GM19455 (cell line): ENCODE measurements at regions not wholly inside any gene's neighbourhood (a gene's known extent, or its start where the extent isn't known, plus 50 kb on each side); places are given as distances from the start of the nearest gene placed in this dataset.
"Not testable (repeated sequence)": the region's sequence is repeated elsewhere in the genome, so short reads cannot be mapped to it uniquely, and the experiment has no call there.

Experiments
- ATAC-seq: cut with Tn5 transposase; IDR thresholded peaks from one replicate; pipeline ENCODE4 v1.9.1; 2021; ENCODE audit not compliant: unreplicated experiment

DNA sequence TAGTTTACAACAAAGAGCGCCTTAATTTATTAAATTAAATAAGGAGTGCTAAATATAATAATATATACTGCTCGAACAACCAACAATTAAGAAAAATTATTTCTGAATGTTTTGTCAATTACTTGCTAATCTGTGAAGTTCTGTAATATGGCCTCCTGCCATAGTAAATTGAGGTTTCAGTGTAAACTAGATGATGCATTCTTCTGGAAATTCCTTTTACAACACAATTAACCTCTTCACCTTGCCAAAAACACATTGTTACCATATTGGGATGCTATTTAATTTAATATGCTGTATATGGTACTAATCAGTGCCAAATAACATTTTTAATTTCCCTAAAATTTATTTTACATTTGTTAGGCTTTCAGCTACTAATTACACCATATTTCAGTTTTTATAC lies 808.4 kb upstream of the CITED2 start:
- ATAC-seq: no peak

DNA sequence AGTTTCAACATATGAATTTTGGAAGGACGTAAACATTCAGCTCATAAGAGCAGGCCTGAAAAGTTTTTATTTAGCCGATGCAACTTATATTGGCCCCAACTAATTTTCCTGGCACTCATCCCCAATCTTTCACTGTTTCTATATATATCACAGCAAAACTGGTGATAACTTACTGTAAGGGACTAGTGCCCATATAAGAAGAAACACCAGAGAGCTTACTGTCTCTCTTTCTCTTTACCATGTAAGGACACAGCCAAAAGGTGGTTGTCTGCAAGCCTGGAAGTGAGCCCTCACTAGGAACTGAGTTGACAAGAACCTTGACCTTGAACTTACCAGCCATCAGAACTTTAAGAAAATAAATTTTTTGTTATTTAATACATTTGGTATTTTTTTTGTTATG lies 807.4 kb upstream of the CITED2 start:
- no peak for ATAC-seq

DNA sequence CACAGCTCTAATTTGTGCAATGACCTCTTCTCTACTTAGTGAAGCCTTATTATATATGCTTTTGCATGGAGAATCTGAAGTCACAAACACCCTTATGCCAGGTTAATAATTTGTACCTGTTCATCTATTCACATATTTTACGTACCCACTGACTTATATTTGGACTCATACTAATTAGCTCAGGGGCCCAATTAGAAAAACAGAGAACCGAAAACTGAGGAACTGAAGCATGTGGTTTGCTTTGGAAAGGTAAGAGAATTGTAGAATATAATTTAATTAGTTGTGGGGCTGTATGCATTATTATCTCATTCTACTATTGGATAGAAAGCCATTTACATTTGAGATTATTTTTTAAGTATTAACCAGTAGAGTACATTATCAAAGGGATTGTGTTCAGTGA lies 805.9 kb upstream of the CITED2 start:
- no peak for ATAC-seq

- ATAC-seq: no peak
These were observed 804.5 kb upstream of the CITED2 start for GRCh38 chr6:140178935-140179334.

GRCh38 chr6:140178520-140178919 lies 804.1 kb upstream of the CITED2 start:
- ATAC-seq: no peak

DNA sequence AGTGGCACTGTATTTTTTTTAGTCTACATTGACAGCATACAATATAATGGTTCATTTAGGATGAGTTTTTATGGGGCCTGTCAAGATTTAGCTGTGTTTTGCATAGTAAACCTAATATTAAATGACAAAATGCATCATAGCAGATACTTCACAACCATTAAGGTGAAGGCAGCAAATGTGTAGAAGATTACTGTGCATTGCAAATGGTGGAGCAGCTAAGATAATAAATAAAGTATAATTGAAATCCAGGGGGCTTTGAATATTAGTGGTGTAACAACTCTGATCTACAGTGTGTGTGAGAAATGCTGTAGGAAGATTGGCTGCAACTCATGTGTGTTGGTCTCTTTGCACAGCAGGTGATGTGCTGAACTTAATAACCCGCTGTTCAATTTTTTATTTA lies 801.9 kb upstream of the CITED2 start:
- ATAC-seq: no peak

GRCh38 chr6:140175486-140175885 lies 801.0 kb upstream of the CITED2 start:
- no peak for ATAC-seq

DNA sequence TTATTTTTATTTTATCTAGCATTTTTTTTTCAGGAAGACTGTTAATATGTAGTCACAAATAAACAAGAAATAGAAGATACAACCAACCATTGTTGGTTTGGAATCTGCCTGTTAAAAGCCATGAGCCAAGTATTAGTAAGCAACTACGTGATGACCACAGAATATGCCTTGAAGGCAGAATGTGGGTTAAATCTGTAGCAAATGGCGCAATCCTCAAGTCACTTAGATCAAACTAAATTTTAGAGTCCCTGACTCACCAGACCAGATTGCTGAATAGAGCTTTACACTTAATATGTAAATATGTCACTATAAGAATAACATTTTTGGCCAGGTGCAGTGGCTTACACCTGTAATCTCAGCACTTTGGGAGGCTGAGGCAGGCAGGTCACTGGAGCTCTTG lies 800.1 kb upstream of the CITED2 start:
- no peak for ATAC-seq

- no peak for ATAC-seq
These were observed 793.9 kb upstream of the CITED2 start for GRCh38 chr6:140168365-140168764.

GRCh38 chr6:140160909-140161308 lies 786.5 kb upstream of the CITED2 start:
- ATAC-seq: no peak

- no peak for ATAC-seq
These were observed 786.0 kb upstream of the CITED2 start for GRCh38 chr6:140160494-140160893.

DNA sequence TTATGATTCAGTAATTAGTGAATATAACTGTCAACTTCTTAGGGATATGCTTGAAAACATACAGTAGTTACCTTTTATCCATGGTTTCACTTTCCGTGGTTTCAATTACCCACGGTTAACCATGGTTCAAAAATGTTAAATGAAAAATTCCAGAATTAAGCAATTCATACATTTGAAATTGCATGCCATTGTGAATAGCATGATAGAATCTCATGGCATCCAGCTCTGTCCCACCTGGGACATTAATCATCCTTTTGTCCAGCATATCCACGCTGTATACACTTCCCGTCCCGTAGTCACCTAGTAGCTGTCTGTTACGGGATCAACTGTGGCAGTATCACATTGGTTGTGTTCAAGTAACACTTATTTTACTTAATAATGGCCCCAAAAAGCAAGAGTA lies 781.7 kb upstream of the CITED2 start:
- no peak for ATAC-seq

- ATAC-seq: no peak
These were observed 781.1 kb upstream of the CITED2 start for GRCh38 chr6:140155451-140156126.

DNA sequence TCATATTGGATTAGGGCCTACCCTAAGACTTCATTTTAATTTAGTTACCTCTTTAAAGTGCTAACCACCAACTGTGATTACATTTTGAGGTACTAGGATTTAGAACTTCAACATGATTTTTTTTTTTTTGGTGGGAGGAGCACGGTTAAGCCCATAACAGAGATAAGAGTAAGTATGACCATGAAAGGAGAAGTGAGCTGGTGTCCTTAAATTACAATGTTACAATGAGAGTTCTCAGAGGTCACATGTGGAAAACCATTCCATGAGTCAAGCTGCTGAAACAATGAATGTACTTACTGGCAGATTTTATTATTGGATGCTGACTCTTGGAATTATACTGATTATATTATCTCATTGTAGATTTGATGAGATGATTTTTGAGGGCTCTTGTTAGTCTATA lies 779.3 kb upstream of the CITED2 start:
- no peak for ATAC-seq

DNA sequence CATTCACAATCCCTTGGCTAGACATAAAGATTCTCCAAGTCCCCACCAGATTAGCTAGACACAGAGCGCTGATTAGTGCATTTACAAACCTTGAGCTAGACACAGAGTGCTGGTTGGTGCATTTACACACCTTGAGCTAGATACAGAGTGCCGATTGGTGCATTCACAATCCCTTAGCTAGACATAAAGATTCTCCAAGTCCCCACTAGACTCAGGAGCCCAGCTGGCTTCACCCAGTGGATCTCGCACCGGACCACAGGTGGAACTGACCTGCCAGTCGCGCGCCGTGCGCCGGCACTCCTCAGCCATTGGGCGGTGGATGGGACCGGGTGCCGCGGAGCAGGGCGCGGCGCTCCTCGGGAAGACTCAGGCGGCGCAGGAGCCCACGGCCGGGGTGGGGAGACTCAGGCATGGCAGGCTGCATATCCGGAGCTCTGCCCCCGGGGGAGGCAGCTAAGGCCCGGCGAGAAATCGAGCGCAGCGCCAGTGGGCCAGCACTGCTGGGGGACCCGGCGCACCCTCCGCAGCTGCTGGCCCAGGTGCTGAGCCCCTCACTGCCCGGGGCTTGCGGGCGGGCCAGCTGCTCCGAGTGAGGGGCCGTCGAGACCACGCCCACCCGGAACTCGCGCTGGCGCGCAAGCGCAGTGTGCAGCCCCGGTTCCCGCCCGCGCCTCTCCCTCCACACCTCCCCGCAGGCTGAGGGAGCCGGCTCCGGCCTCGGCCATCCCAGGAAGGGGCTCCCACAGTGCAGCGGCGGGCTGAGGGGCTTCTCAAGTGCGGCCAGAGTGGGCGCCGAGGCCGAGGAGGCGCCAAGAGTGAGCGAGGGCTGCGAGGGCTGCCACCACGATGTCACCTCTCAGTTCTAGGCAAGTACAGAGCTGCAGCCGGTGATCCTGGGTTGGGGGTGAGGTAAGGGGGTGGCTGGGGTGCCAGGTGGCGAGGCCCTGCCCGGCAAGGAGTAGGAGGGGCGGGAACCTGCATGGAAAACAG lies 773.7 kb upstream of the CITED2 start:
- ATAC-seq: not testable (repeated sequence)

- no peak for ATAC-seq
These were observed 766.4 kb upstream of the CITED2 start for GRCh38 chr6:140140891-140141290.

DNA sequence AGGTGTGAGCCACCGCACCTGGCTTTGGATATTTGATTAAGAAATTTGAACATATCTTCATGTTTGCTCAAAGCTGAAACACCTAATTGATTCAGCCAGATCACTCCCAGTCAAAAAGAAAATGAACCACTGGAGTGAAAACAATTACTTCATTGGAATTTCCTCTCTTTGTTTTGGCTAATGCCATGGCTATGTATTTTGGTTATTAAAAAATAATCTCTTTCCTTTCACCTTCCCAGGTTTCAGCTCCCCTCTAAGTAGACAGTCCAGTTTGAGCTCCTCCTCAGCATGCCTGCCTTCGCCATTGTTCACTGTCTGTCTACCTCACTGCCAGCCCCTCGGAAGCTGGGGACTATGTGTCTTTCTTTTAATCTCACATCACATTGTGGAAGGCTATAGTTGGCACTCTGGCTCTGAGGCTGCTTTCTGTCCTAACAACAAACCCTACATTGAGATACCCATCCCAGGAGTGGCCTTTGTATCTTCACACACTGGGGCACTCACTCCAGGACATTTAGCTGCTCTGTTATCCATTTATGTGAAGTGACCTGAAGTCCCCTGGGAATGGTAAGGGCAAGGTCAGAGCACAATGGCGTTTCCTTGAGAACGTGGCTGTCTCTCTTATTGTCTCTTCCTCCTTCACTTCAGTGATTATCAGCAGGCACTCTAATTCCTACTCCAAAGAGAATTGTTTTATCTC lies 764.0 kb upstream of the CITED2 start:
- no peak for ATAC-seq

DNA sequence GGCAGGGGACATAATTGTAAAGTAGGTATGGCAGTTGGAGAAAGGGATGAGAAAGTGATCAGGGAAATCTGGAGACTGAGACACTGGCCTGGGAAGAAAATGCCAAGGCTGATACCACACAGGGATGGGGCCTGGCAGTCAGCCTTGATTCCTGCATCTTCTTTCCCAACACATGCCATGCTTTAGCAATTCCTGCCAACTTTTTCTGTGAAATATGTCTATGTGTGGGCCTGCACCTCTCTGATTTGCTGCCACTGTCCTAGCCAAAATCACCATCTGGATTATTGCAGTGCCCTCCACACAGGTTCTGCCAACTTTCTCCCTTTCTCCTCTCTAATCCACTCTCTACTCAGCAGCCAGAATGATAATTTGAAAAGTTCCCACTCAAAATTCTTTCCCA lies 759.8 kb upstream of the CITED2 start:
- ATAC-seq: no peak

GRCh38 chr6:140130074-140130473 lies 755.6 kb upstream of the CITED2 start:
- no peak for ATAC-seq

GRCh38 chr6:140124498-140124897 lies 750.0 kb upstream of the CITED2 start:
- ATAC-seq: no peak

- no peak for ATAC-seq
These were observed 733.7 kb upstream of the CITED2 start for GRCh38 chr6:140108167-140108566.

GRCh38 chr6:140107216-140107615 lies 732.8 kb upstream of the CITED2 start:
- no peak for ATAC-seq
